NCI-H1694 treated with DMSO at 0.1 percent for 48 hours (cell line): ENCODE measurements at regions not wholly inside any gene's neighbourhood (a gene's known extent, or its start where the extent isn't known, plus 50 kb on each side); places are given as distances from the start of the nearest gene placed in this dataset.
"Not testable (repeated sequence)": the region's sequence is repeated elsewhere in the genome, so short reads cannot be mapped to it uniquely, and the experiment has no call there.

ENCODE experiments used
- DNase-seq: peaks from one replicate; lab custom pipeline; 2025; lab: John Stamatoyannopoulos, UW

GRCh38 chr13:70995338-70995737 lies 871.7 kb downstream of the DACH1 start:
- DNase-seq: no peak

- no peak for DNase-seq
Observed at GRCh38 chr13:70994191-70994590, 872.8 kb downstream of the DACH1 start.

DNA sequence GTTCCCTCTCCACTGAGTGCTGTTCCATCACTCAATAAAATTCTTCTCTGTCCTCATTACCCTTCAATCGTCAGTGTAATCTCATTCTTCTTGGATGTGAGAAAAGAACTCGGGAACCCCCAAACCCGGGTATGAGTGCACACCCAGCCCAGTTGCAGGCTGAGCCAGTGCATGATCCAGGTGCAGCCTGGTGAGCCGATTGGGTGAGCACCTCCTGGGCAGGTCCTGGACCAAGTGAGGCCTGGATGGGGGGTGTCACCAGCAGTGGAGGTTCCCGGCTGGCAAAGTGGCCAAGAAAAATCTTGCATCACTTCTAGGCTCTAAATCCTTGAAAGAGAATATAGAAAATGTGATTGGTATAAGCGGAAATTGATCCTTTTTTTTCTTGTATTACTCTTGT lies 878.8 kb upstream of the KLHL1 start:
- DNase-seq: no peak

DNA sequence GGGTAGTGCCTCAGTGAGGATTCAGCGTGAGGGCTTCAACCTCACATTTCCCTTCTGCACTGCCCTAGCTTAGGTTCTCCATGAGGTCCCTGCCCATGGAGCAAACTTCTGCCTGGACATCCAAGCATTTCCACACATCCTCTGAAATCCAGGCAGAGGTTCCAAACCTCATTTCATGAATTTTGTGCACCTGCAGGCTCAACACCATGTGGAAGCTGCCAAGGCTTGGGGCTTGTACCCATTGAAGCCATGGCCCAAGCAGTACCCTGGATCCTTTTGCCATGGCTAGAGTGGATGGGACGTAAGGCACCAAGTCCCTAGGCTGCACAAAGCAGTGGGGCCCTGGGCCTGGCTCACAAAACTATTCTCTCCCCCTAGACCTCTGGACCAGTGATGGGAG lies 877.1 kb upstream of the KLHL1 start:
- no peak for DNase-seq

DNA sequence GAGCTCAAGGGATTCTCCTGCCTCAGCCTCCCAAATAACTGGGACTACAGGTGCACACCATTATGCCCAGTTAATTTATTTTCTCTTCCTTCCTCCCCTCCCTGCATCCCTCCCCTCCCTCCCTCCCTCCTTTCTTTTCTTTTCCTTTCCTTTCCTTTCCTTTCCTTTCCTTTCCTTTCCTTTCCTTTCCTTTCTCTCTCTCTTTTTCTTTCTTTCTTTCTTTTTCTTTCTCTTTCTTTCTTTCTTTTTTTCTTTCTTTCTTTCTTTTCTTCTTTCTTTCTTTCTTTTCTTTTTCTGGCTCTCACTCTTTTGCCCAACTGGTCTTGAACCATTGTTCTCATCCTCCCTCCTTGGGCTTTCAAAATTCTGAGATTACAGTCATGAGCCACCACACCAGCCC lies 873.0 kb upstream of the KLHL1 start:
- not testable (repeated sequence) for DNase-seq

GRCh38 chr13:70969321-70969720 lies 861.1 kb upstream of the KLHL1 start:
- DNase-seq: no peak

DNA sequence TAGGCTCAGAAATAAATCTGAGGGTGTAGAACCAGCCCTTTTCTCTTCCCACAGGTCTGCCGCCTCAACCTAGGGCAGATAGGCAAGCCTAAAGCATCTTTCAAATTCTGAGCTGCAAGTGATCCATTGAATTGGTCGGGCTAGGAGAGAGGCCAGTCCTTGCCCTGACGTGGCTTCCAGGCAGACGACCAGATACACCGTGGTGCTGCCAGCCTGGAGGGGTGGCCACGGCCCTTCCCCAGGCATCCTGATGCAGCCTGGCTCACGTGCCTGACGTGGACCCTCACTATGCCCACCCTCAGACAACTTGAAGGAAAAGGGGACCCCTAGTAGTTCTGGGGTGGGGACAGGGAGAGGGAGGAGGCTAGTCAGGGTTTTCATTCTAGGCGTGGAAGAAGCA lies 859.3 kb upstream of the KLHL1 start:
- no peak for DNase-seq

GRCh38 chr13:70964874-70965273 lies 856.6 kb upstream of the KLHL1 start:
- no peak for DNase-seq

DNA sequence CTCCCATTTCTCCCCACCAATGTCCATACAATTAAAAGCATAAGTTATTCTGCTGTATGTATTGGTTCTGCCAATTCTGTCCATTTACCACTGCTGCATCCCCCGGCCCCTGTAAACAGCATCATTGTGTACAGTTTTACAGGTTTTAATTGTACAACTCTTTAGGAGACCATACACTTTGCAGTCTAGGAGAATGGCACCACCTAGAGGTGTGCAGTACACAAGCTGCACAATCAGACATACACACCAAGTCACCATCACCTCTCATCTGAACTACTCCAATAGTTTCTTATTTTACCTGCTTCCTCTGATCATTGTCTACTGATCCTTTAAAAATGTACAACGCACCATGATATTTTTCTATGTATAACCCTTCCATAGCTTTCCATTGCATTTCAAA lies 855.9 kb upstream of the KLHL1 start:
- peak; percentile 42 for DNase-seq

DNA sequence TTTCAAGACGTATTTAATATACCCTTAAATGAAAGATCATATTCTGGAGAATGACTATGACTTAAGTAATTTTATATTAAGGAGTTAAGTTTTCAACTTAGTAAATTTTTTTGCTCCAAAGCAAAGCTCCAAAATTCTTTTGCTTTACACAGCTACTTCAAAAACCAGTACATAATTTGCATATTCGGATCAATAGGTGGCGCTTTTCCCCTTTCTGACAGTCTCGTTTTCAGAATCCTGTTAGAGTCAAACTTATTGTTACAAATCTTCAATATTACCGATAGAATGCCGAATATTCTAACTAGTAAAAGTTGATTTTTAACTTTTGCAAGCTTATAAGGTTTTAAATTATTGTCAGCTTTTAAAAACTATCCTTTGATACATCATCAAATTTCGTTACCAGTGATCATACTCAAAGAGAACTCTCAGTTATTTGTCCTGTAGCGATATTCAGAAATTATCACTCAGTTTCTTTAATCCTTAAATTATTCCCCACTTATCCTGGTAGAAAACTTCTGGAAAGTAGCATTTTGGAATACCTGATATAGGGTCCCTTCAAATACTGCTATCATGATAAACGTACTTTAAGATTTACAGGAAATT lies 852.7 kb upstream of the KLHL1 start:
- DNase-seq: no peak

DNA sequence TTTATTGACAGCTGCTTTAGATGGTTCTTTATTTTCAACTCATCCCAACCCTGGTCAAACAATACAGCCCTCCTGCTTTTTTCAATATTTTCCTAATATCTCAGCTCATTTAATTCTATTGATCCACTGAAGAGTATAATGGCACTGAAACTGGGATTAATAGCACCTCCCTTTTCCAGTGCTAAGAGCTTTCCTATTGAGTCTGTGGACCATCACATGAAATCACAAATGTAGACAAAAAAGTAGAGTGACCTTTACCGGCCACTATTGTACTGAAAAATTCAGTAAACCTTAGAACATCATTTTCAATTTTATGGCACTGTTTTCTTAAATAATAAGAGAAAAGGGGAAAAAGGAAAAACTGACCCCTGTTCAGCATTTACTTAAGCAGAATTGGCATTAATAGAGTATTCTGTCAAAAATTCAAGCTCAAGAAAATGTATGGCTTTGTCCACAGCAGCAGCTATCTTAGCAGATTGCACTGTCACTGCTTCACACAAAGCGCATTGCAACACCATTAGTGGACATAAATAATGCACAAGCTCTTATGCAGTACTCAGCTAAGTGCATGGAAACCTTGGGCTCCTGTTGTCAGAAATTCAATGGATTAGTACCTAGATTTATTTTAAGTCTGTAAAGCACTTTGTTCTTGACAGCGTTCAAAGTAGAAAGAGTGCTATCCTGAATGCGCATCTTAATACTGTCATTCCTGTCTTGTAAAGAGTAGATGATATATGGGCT lies 851.0 kb upstream of the KLHL1 start:
- DNase-seq: no peak

- no peak for DNase-seq
Observed at GRCh38 chr13:70955887-70956286, 847.6 kb upstream of the KLHL1 start.

DNA sequence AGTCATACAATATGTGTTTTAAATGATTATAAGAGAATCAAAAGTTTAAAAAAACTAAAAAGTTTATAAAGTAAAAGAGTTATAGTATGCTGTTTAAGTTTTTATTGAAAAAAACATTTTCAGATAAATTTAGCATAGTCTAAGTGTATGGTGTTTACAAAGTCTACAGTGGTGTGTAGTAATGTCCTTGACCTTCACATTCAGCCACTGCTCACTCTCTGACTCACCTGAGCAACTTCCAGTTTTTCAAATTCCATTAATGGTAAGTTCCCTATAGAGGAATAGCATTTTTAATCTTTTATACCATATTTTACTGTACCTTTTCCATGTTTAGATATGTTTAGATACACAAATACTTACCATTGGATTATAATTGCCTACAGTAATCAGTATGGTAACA lies 842.4 kb upstream of the KLHL1 start:
- DNase-seq: no peak

GRCh38 chr13:70945506-70945905 lies 837.3 kb upstream of the KLHL1 start:
- DNase-seq: peak; percentile 69

DNA sequence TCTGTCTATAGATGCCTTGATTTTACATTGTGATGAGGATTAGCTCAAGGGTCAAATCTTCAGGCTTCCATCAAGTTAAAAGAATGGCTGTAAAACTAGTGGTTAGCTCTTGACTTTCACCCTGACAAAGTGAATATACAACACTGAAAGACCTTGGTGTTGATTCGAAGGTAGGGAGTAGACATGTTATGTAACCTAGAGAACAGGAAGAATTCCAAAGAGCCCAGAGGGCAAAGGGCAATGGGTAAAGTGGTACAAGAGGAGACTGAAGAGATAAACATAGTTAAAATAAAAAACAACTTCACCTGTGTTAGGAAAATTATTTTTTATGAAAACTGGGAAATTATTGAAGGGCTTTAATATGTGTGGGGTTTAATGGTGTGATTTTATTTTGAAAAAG lies 833.2 kb upstream of the KLHL1 start:
- no peak for DNase-seq

DNA sequence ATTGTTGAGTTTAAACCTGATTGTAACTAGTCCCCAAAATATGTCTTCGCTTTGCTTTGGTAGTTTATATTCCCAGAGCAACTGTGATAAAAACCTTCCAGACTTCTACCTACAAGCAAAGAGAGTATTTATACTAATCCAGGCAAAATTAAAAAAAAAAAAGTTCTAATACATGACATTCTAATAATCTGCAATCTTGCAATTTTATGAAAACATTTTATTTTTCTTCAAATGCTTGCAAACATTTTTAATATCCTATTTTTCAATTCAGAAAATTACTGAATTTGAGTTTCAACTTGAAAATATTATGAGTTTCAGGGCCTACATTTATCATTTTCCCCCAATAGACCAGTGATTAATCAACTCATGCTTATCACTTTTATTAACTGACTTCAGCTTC lies 830.2 kb upstream of the KLHL1 start:
- DNase-seq: no peak

GRCh38 chr13:70932511-70932910 lies 824.3 kb upstream of the KLHL1 start:
- DNase-seq: no peak

GRCh38 chr13:70923863-70924752 lies 815.9 kb upstream of the KLHL1 start:
- no peak for DNase-seq

DNA sequence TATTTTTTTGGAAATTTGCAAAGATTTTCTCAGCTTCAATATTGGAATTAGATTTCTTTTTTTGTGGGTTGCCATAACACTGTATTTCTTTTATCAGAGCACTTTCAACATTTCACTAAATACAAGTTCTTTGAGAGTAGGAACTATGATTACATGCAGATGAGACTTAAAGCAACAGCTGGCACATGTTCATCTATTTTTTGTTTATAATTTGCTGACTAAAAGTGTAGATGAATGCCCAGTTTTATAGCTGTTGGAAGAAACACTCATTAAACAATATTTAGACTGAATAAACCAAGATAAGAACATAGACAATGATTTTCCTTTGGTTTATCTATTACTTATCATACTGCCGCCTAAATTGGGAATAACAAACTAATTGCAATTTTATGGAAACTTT lies 803.0 kb upstream of the KLHL1 start:
- DNase-seq: no peak

DNA sequence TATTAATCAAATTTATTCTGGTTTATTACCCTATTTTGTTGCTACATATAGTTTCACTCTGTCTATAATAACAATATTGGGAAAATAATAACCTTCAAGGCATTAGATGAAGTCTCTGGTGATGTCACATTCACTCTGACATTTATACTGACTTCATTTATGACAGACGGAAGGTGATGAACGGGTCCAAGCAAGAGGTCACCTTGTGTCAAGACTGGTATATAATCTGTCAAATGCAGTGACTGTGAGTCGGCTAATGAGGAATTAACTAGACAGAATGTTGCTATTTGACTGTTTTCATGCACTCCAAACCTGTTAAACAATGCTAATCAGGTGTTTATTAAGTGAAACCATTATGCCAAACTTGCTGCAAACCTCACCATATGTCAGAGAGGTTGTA lies 800.5 kb upstream of the KLHL1 start:
- DNase-seq: peak; percentile 30

DNA sequence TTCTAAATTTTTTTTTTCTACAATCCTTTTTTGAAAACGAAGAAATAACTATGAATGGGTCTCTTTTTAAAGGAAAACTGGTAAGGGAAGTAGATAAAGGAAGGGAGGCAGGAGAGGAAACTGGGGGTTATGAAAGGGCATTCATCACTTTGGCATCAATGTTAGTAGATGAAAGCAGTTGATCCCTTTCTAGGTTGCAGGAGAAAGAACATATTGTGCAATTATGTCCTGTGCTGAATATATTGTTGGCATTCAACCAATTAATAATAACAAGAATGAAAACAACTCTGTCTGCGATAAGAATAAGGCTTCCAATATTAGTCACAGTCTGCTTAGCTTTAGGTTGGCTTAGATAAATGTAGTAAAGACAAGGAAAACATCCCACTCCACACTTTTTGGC lies 796.8 kb upstream of the KLHL1 start:
- peak; percentile 42 for DNase-seq

GRCh38 chr13:70896136-70896535 lies 787.9 kb upstream of the KLHL1 start:
- no peak for DNase-seq

GRCh38 chr13:70895599-70895998 lies 787.3 kb upstream of the KLHL1 start:
- DNase-seq: no peak
